H1 (cell line): ENCODE measurements at regions not wholly inside any gene's neighbourhood (a gene's known extent, or its start where the extent isn't known, plus 50 kb on each side); places are given as distances from the start of the nearest gene placed in this dataset.

ENCODE experiments used
- CBX5 ChIP-seq: fragments of 300-800, 300-1000 bp; sonication (generic); IDR thresholded peaks from 2 replicates; pipeline ENCODE4 v1.7.1; 2016; ENCODE audit warnings: antibody characterized with exemption, low read length, low read depth
- KDM4A ChIP-seq: IDR thresholded peaks from one replicate; pipeline ENCODE4 v1.7.1; 2012; ENCODE audit warnings: low read depth, mild to moderate bottlenecking, moderate library complexity, low read length, inconsistent platforms; ENCODE audit not compliant: severe bottlenecking
- NRF1 ChIP-seq: IDR thresholded peaks from 2 replicates; pipeline ENCODE4 v1.6.1; 2011; ENCODE audit warnings: mild to moderate bottlenecking, low read depth, low read length, improper control_type of control experiment
- POLR2A ChIP-seq, 2 experiments: IDR thresholded peaks; 1 replicate in 1 of 2; 2 replicates in 1 of 2; pipeline ENCODE4 v1.6.1; 2011; ENCODE audit warnings: low read depth in 2 of 2, low read length in 2 of 2, mild to moderate bottlenecking in 2 of 2; ENCODE audit errors: control extremely low read depth in 1 of 2
- TCF12 ChIP-seq: IDR thresholded peaks from 2 replicates; pipeline ENCODE4 v1.6.1; 2011; ENCODE audit warnings: low read depth, mild to moderate bottlenecking, low read length
- USF2 ChIP-seq: IDR thresholded peaks from 2 replicates; pipeline ENCODE4 v1.6.1; 2011; ENCODE audit warnings: low read length, improper control_type of control experiment

GRCh38 chr3:154616298-154616697, 186.3 kb upstream of the GPR149 start:
- no peak for TF ChIP-seq TCF12
- TF ChIP-seq POLR2A (IDR thresholded peaks at IDR 0.05; ENCODE audit: control extremely low read depth in 1 of 2, low read depth in 2 of 2, low read length in 2 of 2) = no peak
- TF ChIP-seq KDM4A = no peak
- no peak for TF ChIP-seq CBX5
- no peak for TF ChIP-seq NRF1
- TF ChIP-seq USF2 = no peak
